RWPE1 (cell line): ENCODE measurements at regions not wholly inside any gene's neighbourhood (a gene's known extent, or its start where the extent isn't known, plus 50 kb on each side); places are given as distances from the start of the nearest gene placed in this dataset.
"Not testable (repeated sequence)": the region's sequence is repeated elsewhere in the genome, so short reads cannot be mapped to it uniquely, and the experiment has no call there.

ENCODE experiments used
- CTCF ChIA-PET: fragments of 350-600 bp; sonication (Branson Sonifier 250); formaldehyde crosslinking; extraction: SDS; loops from one replicate; lab custom pipeline; 2021; lab: Yijun Ruan, JAX
- POLR2A ChIA-PET: fragments of 400-600 bp; formaldehyde crosslinking; extraction: SDS; loops from one replicate; lab custom pipeline; 2020; ENCODE audit warnings: antibody characterized with exemption; ENCODE audit not compliant: low non-redundant PET; lab: Yijun Ruan, JAX
- DNase-seq: peaks from one replicate; pipeline ENCODE4 v3.0.0; 2012; ENCODE audit warnings: low spot score
- H3K27ac ChIP-seq: fragments of 450-650 bp; 2 replicates; pipeline ENCODE4 v1.5.1; 2017
- TF ChIP-seq, protein P1 (sequence below): fragments of 450-650 bp; conservative IDR thresholded peaks from 2 replicates; pipeline ENCODE4 v1.5.1; 2017; ENCODE audit warnings: low read depth, mild to moderate bottlenecking

DNA sequence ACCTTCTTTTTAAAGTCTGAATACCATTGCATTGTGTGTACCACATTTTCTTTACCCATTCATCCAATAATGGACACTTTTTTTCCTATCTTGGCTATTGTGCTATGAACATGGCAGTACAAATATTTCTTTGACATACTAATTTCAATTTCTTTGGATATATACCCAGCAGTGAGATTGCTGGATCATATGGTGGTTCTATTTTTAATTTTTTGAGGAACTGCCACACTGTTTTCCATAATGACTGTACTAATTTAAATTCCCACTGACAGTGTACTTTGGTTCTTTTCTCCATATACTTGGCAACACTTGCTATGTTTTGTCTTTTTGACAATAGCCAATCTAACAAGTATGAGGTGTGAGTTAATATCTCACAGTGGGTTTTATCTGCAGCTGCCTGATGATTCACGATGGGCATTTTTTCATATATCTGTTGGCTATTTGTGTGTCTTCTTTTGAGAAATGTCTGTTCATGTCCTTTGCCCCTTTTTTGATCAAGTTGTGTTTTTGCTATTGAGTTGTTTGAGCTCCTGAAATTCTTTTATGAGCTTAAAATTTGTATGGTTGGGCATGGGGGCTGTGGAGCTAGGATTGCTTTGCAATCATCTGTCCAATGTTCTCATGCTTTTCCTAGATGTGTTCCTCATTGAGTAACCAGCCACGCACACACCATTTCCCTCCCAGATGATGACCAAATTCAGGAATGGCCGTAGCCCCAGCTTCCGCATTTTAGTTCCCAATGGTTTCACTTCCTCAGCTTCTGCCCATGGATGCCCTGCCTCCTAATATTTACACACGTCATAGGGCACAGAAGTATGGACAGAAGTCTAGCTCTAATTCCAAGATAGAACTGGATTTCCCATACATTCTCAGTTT lies 380.0 kb upstream of the SGCG start:
- ChIA-PET POLR2A (no interaction called here), CTCF (interaction anchor here (0.5 to 0.8 kb wide), 4 partner anchors 8 to 385 kb away, joined by 3 read pairs; no protein-coding TSS in a partner anchor)
- no peak overlapping the region for H3K27ac ChIP-seq
- DNase-seq = no peak
- TF ChIP-seq, protein P1, sequence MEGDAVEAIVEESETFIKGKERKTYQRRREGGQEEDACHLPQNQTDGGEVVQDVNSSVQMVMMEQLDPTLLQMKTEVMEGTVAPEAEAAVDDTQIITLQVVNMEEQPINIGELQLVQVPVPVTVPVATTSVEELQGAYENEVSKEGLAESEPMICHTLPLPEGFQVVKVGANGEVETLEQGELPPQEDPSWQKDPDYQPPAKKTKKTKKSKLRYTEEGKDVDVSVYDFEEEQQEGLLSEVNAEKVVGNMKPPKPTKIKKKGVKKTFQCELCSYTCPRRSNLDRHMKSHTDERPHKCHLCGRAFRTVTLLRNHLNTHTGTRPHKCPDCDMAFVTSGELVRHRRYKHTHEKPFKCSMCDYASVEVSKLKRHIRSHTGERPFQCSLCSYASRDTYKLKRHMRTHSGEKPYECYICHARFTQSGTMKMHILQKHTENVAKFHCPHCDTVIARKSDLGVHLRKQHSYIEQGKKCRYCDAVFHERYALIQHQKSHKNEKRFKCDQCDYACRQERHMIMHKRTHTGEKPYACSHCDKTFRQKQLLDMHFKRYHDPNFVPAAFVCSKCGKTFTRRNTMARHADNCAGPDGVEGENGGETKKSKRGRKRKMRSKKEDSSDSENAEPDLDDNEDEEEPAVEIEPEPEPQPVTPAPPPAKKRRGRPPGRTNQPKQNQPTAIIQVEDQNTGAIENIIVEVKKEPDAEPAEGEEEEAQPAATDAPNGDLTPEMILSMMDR = no peak

DNA sequence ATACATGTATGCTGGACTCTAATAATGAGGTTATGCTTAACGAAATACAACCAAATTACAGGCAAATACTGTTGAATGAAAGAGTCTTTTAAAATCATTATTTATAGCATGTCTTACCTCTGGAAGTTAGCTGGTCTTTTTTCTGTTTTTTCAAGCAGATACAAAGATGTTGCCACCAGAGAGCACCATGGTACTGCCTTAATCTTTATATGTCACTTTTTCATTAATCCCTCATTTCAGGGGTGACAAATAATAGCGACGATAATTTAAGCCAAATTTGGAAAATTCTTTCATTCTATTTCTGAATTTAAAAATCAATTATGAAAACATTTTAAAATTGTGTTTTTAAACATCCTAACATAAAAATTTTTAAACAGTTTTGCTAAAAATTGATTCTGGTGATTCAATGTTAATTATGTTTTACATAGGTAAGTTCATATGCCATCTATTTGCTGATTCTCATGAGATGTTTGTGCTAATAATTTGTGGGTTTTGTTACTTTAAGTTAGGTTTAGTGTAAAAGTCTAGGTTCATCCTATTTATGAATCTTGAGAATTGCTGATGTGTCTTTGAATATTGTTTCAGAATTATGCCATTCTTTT lies 379.3 kb upstream of the SGCG start:
- CTCF ChIA-PET = interaction anchor here (0.5 to 0.8 kb wide), 5 partner anchors 8 to 384 kb away, joined by 3 read pairs; no protein-coding TSS in a partner anchor
- DNase-seq = no peak
- POLR2A ChIA-PET = no interaction called here
- no peak overlapping the region for H3K27ac ChIP-seq
- TF ChIP-seq, protein P1 = no peak

DNA sequence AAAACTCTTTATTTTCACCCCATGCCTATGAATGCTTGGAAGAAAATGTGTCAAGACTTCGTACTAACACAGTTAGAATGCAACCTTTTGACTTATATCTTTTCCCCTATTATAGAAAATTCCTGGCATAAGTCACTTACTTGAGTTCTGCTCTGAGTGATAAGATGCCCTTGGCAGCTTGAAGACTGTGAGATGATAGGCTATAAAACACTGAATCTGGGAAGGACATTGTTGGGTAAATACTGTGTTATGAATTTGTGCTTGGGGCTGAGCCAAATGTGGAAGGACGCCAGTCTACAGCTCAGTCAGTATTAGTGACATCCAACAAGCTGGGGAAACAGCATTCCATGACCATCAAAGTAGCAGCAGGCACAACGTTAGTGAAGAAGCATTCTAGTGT lies 368.0 kb upstream of the SGCG start:
- H3K27ac ChIP-seq = no peak overlapping the region
- TF ChIP-seq, protein P1 = no peak
- POLR2A ChIA-PET = no interaction called here
- CTCF ChIA-PET = no interaction called here
- no peak for DNase-seq

DNA sequence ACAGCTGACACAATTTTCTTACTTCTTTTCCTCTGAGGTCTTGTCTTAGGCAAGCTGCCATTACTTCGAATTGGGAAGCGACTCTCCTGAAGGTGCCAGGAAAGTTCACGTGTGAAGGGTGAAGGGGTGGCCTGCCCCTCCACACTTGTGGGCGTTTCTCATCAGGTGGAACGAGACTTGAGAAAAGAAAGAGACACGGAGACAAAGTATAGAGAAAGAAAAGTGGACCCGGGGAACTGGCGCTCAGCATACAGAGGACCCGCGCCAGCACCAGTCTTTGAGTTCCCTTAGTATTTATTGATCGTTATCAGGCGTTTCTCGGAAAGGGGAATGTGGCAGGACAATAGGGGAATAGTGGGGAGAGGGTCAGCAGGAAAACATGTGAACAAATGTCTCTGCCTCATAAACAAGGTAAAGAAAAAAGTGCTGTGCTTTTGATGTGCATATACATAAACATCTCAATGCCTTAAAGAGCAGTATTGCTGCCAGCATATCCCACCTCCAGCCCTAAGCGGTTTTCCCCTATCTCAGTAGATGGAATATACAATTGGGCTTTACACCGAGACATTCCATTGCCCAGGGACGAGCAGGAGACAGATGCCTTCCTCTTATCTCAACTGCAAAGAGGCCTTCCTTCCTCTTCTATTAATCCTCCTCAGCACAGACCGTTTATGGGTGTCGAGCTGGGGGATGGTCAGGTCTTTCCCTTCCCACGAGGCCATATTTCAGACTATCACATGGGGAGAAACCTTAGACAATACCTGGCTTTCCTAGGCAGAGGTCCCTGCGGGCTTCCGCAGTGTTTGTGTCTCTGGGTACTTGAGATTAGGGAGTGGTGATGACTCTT lies 367.0 kb upstream of the SGCG start:
- H3K27ac ChIP-seq, DNase-seq, CTCF ChIA-PET, POLR2A ChIA-PET: not testable (repeated sequence)

DNA sequence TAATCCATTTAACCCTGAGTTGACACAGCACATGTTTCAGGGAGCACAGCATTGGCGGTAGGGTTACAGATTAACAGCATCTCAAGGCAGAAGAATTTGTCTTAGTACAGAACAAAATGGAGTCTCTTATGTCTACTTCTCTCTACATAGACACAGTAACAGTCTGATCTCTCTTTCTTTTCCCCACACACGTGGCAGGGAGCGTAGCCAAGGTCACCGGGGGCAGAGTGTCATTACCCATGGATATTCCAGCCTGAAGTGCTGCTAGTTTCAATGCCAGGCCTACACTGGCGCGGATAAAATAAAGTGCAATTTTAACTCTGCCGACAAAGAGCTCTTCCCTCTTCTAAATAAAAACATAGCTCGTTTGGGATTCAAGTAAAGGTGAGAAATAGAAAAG lies 366.3 kb upstream of the SGCG start:
- DNase-seq, H3K27ac ChIP-seq, CTCF ChIA-PET: not testable (repeated sequence)
- POLR2A ChIA-PET = interaction anchor here (0.7 kb wide), 1 partner anchor 283 kb away, joined by 7 read pairs; no protein-coding TSS in a partner anchor

DNA sequence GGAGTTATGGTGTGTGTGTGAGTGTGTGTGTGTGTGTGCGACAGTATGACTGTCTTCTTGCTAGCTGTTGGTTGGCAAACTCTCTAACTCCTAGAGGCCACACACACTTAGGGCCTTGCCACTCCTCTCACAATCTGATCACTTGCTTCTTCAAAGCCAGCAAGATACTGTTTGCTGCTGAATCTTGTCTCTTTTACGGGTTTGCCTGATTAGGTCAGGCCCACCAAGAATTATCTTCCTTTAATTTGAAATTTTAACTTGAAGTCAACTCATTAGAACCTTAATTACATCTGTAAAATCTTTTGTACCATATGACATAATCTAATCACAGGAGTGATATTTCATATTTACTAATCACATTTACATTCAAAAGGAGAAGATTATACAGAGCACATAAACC lies 359.2 kb upstream of the SGCG start:
- TF ChIP-seq, protein P1 = no peak
- no peak overlapping the region for H3K27ac ChIP-seq
- ChIA-PET CTCF (no interaction called here), POLR2A (no interaction called here)
- no peak for DNase-seq

DNA sequence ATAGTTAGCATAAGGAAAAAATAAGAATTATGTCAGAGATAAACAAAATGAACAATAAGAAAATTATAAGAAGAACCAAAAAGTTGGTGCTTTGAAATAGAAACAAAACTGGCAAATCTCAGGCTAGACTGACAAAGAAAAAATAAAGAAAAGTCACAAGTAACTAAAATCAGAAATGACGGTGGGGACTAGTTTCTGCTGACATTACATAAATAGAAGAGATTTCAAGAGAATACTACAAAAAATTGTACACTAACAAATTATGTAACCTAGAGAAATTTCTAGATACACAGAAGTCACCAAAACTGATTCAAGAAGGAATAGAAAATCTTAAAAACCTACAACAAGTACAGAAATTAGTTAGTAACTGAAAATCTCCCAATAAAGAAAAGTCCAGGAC lies 355.6 kb upstream of the SGCG start:
- TF ChIP-seq, protein P1 = no peak
- POLR2A ChIA-PET = no interaction called here
- CTCF ChIA-PET = no interaction called here
- DNase-seq = no peak
- H3K27ac ChIP-seq = no peak overlapping the region
